HTR-8/SVneo (cell line): ENCODE measurements at regions not wholly inside any gene's neighbourhood (a gene's known extent, or its start where the extent isn't known, plus 50 kb on each side); places are given as distances from the start of the nearest gene placed in this dataset.

ENCODE experiments used
- DNase-seq: peaks from one replicate; pipeline ENCODE4 v3.0.0; 2011; ENCODE audit warnings: low spot score, mixed read lengths; ENCODE audit not compliant: insufficient read length
- FAIRE-seq: peaks from 2 replicates; lab custom pipeline; 2011; peaks lifted over from hg19 to GRCh38; lab: Jason Lieb, UNC

GRCh38 chr4:141391771-141392170 is 171.1 kb downstream of the ZNF330 start:
- FAIRE-seq, result no peak
- DNase-seq, result no peak

GRCh38 chr4:141395246-141395830 is 174.6 kb downstream of the ZNF330 start:
- DNase-seq (no peak), FAIRE-seq (peak; percentile 28)

GRCh38 chr4:141395919-141396318 is 175.2 kb downstream of the ZNF330 start:
- no peak for FAIRE-seq
- no peak for DNase-seq

GRCh38 chr4:141402712-141403111 is 182.0 kb downstream of the ZNF330 start:
- no peak for DNase-seq
- FAIRE-seq, result no peak

- FAIRE-seq, result no peak
- DNase-seq, result no peak
Measured at GRCh38 chr4:141403782-141404181, 183.1 kb downstream of the ZNF330 start.

- FAIRE-seq, result no peak
- no peak for DNase-seq
Measured at GRCh38 chr4:141406237-141406636, 185.5 kb downstream of the ZNF330 start.

GRCh38 chr4:141409556-141409955 is 188.9 kb downstream of the ZNF330 start:
- no peak for FAIRE-seq

GRCh38 chr4:141410839-141411238 is 190.1 kb downstream of the ZNF330 start:
- DNase-seq (no peak), FAIRE-seq (no peak)

More at GRCh38 chr4:141409556-141409955, 188.9 kb downstream of the ZNF330 start:
- no peak for DNase-seq

- DNase-seq, result no peak
- FAIRE-seq, result no peak
Measured at GRCh38 chr4:141411936-141412335, 191.2 kb downstream of the ZNF330 start.

- no peak for DNase-seq
- FAIRE-seq, result no peak
Measured at GRCh38 chr4:141413366-141413765, 192.7 kb downstream of the ZNF330 start.

GRCh38 chr4:141415651-141416050 is 195.0 kb downstream of the ZNF330 start:
- DNase-seq (no peak), FAIRE-seq (no peak)

GRCh38 chr4:141416219-141416618 is 195.5 kb downstream of the ZNF330 start:
- FAIRE-seq, result no peak
- no peak for DNase-seq

GRCh38 chr4:141416677-141417363 is 196.1 kb downstream of the ZNF330 start:
- FAIRE-seq (no peak), DNase-seq (no peak)

- DNase-seq (no peak), FAIRE-seq (no peak)
Measured at GRCh38 chr4:141417387-141417786, 196.7 kb downstream of the ZNF330 start.

- no peak for DNase-seq
- no peak for FAIRE-seq
Measured at GRCh38 chr4:141425124-141425523, 204.4 kb downstream of the ZNF330 start.

- DNase-seq (no peak), FAIRE-seq (no peak)
Measured at GRCh38 chr4:141427726-141428296, 207.1 kb downstream of the ZNF330 start.

- DNase-seq, result no peak
- no peak for FAIRE-seq
Measured at GRCh38 chr4:141429933-141430332, 206.4 kb upstream of the IL15 start.

- FAIRE-seq, result no peak
Measured at GRCh38 chr4:141430686-141431085, 205.7 kb upstream of the IL15 start.

GRCh38 chr4:141432000-141432712 is 204.2 kb upstream of the IL15 start:
- DNase-seq (no peak), FAIRE-seq (no peak)

More at GRCh38 chr4:141430686-141431085, 205.7 kb upstream of the IL15 start:
- DNase-seq, result no peak

- FAIRE-seq (no peak), DNase-seq (no peak)
Measured at GRCh38 chr4:141435446-141436225, 200.7 kb upstream of the IL15 start.
